T-cell (primary cell): ENCODE measurements at regions not wholly inside any gene's neighbourhood (a gene's known extent, or its start where the extent isn't known, plus 50 kb on each side); places are given as distances from the start of the nearest gene placed in this dataset.

Experiments
- ATAC-seq, 4 experiments: fragments of 200-7000 bp in 3 of 4; fragments of 150-1000 bp in 1 of 4; cut with Tn5 transposase; replicated peaks in 1 of 4; 1 replicate in 3 of 4; 2 replicates in 1 of 4; pipeline ENCODE4 v1.10.0; 2021; ENCODE audit warnings: moderate library complexity in 3 of 4, mild to moderate bottlenecking in 2 of 4, moderate number of reproducible peaks in 1 of 4
- CTCF ChIA-PET, 2 donors: fragments of 300-600 bp; sonication (Branson Sonifier 250); formaldehyde crosslinking; loops; one replicate each; lab custom pipeline; 2022; ENCODE audit warnings: antibody characterized with exemption in 2 of 2; lab: Charles Lee
- POLR2A ChIA-PET, 2 donors: fragments of 300-600 bp; sonication (Branson Sonifier 250); formaldehyde crosslinking; loops; one replicate each; lab custom pipeline; 2022; ENCODE audit warnings: antibody characterized with exemption in 2 of 2; lab: Charles Lee
- DNase-seq, 35 experiments: peaks; one replicate each; pipeline versions ENCODE4 v3.0.0 to v3.0.0-alpha.2; 2013 to 2023
- H3K27ac ChIP-seq: one replicate; pipeline ENCODE4 v1.5.1; 2013; ENCODE audit warnings: low read length
- H3K27me3 ChIP-seq, 2 experiments: replicated peaks in 1 of 2; 1 replicate in 1 of 2; 2 replicates in 1 of 2; pipeline versions ENCODE4 v1.6.1 to v1.7.0; 2013; ENCODE audit warnings: low read length in 1 of 2, mixed read lengths in 1 of 2; ENCODE audit not compliant: control insufficient read depth in 2 of 2, insufficient read depth in 2 of 2; ENCODE audit errors: extremely low read depth in 1 of 2
- H3K36me3 ChIP-seq, 2 donors: 1 replicate in 1 of 2; 2 replicates in 1 of 2; pipeline versions ENCODE4 v1.6.1 to v1.7.0; 2013; ENCODE audit warnings: low read length in 1 of 2; ENCODE audit not compliant: control insufficient read depth in 2 of 2, insufficient read depth in 1 of 2; ENCODE audit errors: extremely low read depth in 1 of 2
- H3K4me1 ChIP-seq, 2 experiments: 1 replicate in 1 of 2; 2 replicates in 1 of 2; pipeline versions ENCODE4 v1.6.1 to v1.7.0; 2013; ENCODE audit warnings: low read length in 2 of 2, mixed read lengths in 1 of 2; ENCODE audit not compliant: insufficient read depth in 2 of 2, control insufficient read depth in 1 of 2; ENCODE audit errors: extremely low read depth in 1 of 2
- H3K4me3 ChIP-seq, 2 donors: 1 replicate in 1 of 2; 2 replicates in 1 of 2; pipeline versions ENCODE4 v1.5.1 to v1.7.0; 2013; ENCODE audit warnings: mild to moderate bottlenecking in 2 of 2, low read length in 1 of 2, moderate library complexity in 1 of 2; ENCODE audit not compliant: control insufficient read depth in 1 of 2; ENCODE audit errors: extremely low read depth in 1 of 2
- H3K9me3 ChIP-seq: 2 replicates; pipeline ENCODE4 v1.7.0; 2013
- H3K27ac Mint-ChIP-seq, 2 donors: one replicate each; pipeline ENCODE4 v1.8.0; 2020 to 2021; ENCODE audit warnings: mild to moderate bottlenecking in 2 of 2, mixed read lengths in 2 of 2
- H3K27me3 Mint-ChIP-seq, 2 donors: one replicate each; pipeline ENCODE4 v1.8.0; 2021 to 2022; ENCODE audit warnings: mixed read lengths in 2 of 2
- H3K36me3 Mint-ChIP-seq: one replicate; pipeline ENCODE4 v1.8.0; 2021; ENCODE audit warnings: mixed read lengths
- H3K4me1 Mint-ChIP-seq, 3 donors: one replicate each; pipeline ENCODE4 v1.8.0; 2020 to 2022; ENCODE audit warnings: mixed read lengths in 3 of 3, mild to moderate bottlenecking in 1 of 3
- H3K4me3 Mint-ChIP-seq, 3 donors: one replicate each; pipeline ENCODE4 v1.8.0; 2020 to 2022; ENCODE audit warnings: mild to moderate bottlenecking in 3 of 3, mixed read lengths in 3 of 3, moderate library complexity in 3 of 3
- H3K9me3 Mint-ChIP-seq, 3 donors: one replicate each; pipeline ENCODE4 v1.8.0; 2020 to 2022; ENCODE audit warnings: mixed read lengths in 3 of 3
- WGBS: methylation state at CpG from one replicate; pipeline ENCODE4 v1.1.5; 2013; ENCODE audit warnings: missing lambda C conversion rate; ENCODE audit not compliant: insufficient coverage; 5-methylcytosine and 5-hydroxymethylcytosine counted together

DNA sequence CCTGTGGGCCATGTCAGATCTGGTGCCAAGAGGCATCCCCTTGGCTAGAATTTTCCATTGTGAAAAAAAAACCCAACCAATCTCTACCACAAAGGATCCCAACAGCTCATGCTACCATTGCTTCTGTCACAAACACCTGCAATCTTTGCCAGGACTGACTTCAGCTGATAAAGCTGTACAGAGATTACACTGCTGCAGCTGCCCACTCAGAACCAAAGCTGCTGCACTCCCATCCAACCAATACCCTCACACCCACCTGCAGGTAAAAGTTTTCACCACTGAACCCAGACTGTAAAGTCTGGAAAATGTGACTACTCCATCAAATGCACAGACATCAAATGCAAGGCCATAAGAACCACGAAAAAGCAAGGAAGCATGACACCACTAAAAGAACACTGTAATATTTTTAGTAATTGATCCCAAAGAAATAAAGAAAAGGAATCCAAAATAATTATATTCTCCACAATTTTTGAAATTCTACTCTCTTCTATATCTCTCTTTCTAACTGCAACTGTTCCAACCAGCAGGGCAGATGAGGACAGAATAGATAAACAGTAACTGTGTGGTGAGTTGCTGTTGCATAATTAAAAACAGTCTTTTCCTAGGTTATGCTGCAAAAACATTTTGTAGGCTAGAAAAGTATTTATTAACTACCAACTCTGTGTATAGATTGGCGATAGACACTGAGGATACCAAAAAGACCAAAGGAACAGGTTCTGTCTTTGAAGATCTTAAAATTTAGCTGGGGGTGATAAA, 128.0 kb upstream of the MCHR2 start:
- Mint-ChIP-seq H3K9me3 (no peaks in the 10 kb centered on the region), H3K27me3 (peaks cover 9 to 11% of the 10 kb centered on the region in 2 donors), H3K4me3 (no peak overlapping the region), H3K36me3 (no peaks in the 10 kb centered on the region), H3K4me1 (no peaks in the 10 kb centered on the region), H3K27ac (no peak overlapping the region)
- Histone ChIP-seq H3K4me3 (no peak overlapping the region), H3K9me3 (no peaks in the 10 kb centered on the region), H3K36me3 (no peaks in the 10 kb centered on the region), H3K27ac (no peak overlapping the region), H3K27me3 (peaks cover 0 to 3% of the 10 kb centered on the region in 2 experiments), H3K4me1 (no peaks in the 10 kb centered on the region)
- ChIA-PET CTCF (no interaction called here), POLR2A (no interaction called here)
- no peak for DNase-seq
- no peak for ATAC-seq
- no CpG with 5 or more reads among the region's 2 CpGs for WGBS

GRCh38 chr6:100119261-100119660, 125.2 kb upstream of the MCHR2 start:
- Mint-ChIP-seq H3K27me3 (peaks cover 10 to 13% of the 10 kb centered on the region in 2 donors), H3K36me3 (no peaks in the 10 kb centered on the region), H3K27ac (no peak overlapping the region), H3K4me1 (no peaks in the 10 kb centered on the region), H3K4me3 (no peak overlapping the region), H3K9me3 (no peaks in the 10 kb centered on the region)
- Histone ChIP-seq H3K4me3 (no peak overlapping the region), H3K36me3 (no peaks in the 10 kb centered on the region), H3K27ac (no peak overlapping the region), H3K4me1 (no peaks in the 10 kb centered on the region), H3K9me3 (no peaks in the 10 kb centered on the region), H3K27me3 (peaks cover 0 to 2% of the 10 kb centered on the region in 2 experiments)
- ATAC-seq = no peak
- CTCF ChIA-PET = no interaction called here
- POLR2A ChIA-PET = no interaction called here
- WGBS = 43% methylated on average over 1 of the region's 4 CpGs
- no peak for DNase-seq

DNA sequence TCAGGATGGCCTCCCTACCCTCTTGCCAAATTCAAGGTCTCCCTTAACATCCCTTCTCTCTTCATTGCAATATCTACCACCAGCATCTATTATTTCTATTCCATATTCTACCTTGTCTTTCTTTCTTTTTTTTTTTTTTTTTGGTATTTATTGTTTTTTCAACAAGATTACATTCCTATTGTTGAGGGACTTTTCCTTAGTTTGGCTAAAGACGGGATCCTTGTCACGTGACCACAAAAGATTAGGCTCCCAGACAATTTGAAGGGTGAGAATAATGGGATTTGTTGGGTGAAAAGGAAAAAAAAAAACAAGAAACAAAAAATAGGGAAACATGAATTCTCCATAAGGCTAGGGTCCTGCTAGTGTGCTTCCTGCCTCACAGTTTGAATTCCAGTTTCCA, 124.3 kb upstream of the MCHR2 start:
- H3K27ac Mint-ChIP-seq = no peak overlapping the region

DNA sequence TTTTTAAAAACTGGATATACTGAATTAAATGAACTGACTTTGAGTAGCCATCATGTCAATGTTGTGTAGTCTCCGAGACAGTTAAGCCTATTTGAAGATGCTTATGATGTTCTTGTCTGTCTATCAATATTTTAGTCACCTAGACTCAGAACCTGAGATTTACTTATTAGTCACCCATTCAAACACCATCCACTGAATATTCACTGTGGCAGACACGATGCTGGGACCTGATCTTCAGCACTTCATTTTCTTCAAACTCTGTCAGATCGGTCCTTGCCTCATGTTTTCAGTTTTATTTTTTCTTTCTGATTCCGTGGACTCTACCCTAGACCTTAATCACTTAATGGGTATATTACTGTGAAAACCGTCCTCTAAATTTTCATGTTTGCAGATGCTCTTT, 123.7 kb upstream of the MCHR2 start:
- no peaks in the 10 kb centered on the region for H3K4me1 ChIP-seq
- no peaks in the 10 kb centered on the region for H3K9me3 ChIP-seq
- Mint-ChIP-seq H3K4me3 (no peak overlapping the region), H3K27ac (no peak overlapping the region), H3K4me1 (no peaks in the 10 kb centered on the region), H3K36me3 (no peaks in the 10 kb centered on the region), H3K27me3 (peaks cover 8 to 13% of the 10 kb centered on the region in 2 donors), H3K9me3 (no peaks in the 10 kb centered on the region)
- ATAC-seq (no peak), DNase-seq (no peak)
- H3K36me3 ChIP-seq = no peaks in the 10 kb centered on the region
- 90% methylated on average over 2 of the region's 5 CpGs for WGBS
- no peak overlapping the region for H3K4me3 ChIP-seq
- ChIA-PET POLR2A (no interaction called here), CTCF (interaction anchor here in 1 of 2 donors (0.6 to 1.1 kb wide), 2 partner anchors 423 to 602 kb away, joined by 3 to 6 read pairs; no protein-coding TSS in a partner anchor)
- H3K27me3 ChIP-seq = no peaks in the 10 kb centered on the region
- no peak overlapping the region for H3K27ac ChIP-seq

More for the DNA sequence above, 124.3 kb upstream of the MCHR2 start:
- ATAC-seq (no peak), DNase-seq (no peak)
- ChIA-PET CTCF (no interaction called here), POLR2A (no interaction called here)
- no peak overlapping the region for H3K4me3 ChIP-seq
- no peaks in the 10 kb centered on the region for H3K36me3 Mint-ChIP-seq
- no peaks in the 10 kb centered on the region for H3K4me1 ChIP-seq
- no CpG with 5 or more reads among the region's 2 CpGs for WGBS
- peaks cover 8 to 12% of the 10 kb centered on the region in 2 donors for H3K27me3 Mint-ChIP-seq
- H3K4me3 Mint-ChIP-seq = no peak overlapping the region
- H3K4me1 Mint-ChIP-seq = no peaks in the 10 kb centered on the region
- no peak overlapping the region for H3K27ac ChIP-seq
- H3K27me3 ChIP-seq = no peaks in the 10 kb centered on the region
- no peaks in the 10 kb centered on the region for H3K9me3 ChIP-seq
- H3K9me3 Mint-ChIP-seq = no peaks in the 10 kb centered on the region
- H3K36me3 ChIP-seq = no peaks in the 10 kb centered on the region

GRCh38 chr6:100116411-100117194, 122.6 kb upstream of the MCHR2 start:
- ATAC-seq (no peak), DNase-seq (peak in 3 of 35 experiments; percentile 0 to 38 (median 6))
- Mint-ChIP-seq H3K4me1 (no peaks in the 10 kb centered on the region), H3K9me3 (no peaks in the 10 kb centered on the region), H3K4me3 (no peak overlapping the region), H3K27me3 (peaks cover 8 to 13% of the 10 kb centered on the region in 2 donors), H3K27ac (no peak overlapping the region), H3K36me3 (no peaks in the 10 kb centered on the region)
- ChIA-PET CTCF (interaction anchor here (0.6 to 1.1 kb wide), 5 partner anchors 345 to 984 kb away, joined by 3 to 6 read pairs (median 3); no protein-coding TSS in a partner anchor), POLR2A (interaction anchor here in 1 of 2 donors (1.2 kb wide), 1 partner anchor 543 kb away, joined by 3 read pairs; no protein-coding TSS in a partner anchor)
- Histone ChIP-seq H3K27me3 (no peaks in the 10 kb centered on the region), H3K27ac (no peak overlapping the region), H3K36me3 (no peaks in the 10 kb centered on the region), H3K4me1 (no peaks in the 10 kb centered on the region), H3K4me3 (no peak overlapping the region), H3K9me3 (no peaks in the 10 kb centered on the region)
- 7% methylated on average over 2 of the region's 4 CpGs for WGBS

- WGBS = 88% methylated on average over 1 of the region's 1 CpG
- no peaks in the 10 kb centered on the region for H3K9me3 ChIP-seq
- H3K4me3 ChIP-seq = no peak overlapping the region
- no peak overlapping the region for H3K27ac Mint-ChIP-seq
- H3K36me3 ChIP-seq = no peaks in the 10 kb centered on the region
- H3K27me3 ChIP-seq = no peaks in the 10 kb centered on the region
- DNase-seq (no peak), ATAC-seq (no peak)
- H3K27ac ChIP-seq = no peak overlapping the region
- no peaks in the 10 kb centered on the region for H3K9me3 Mint-ChIP-seq
- no peaks in the 10 kb centered on the region for H3K4me1 Mint-ChIP-seq
- peaks cover 8 to 13% of the 10 kb centered on the region in 2 donors for H3K27me3 Mint-ChIP-seq
- CTCF ChIA-PET = interaction anchor here in 1 of 2 donors (0.6 kb wide), 1 partner anchor 1413 kb away, joined by 4 read pairs; no protein-coding TSS in a partner anchor
- no peak overlapping the region for H3K4me3 Mint-ChIP-seq
- no peaks in the 10 kb centered on the region for H3K4me1 ChIP-seq
- no peaks in the 10 kb centered on the region for H3K36me3 Mint-ChIP-seq
- POLR2A ChIA-PET = no interaction called here
Observed at GRCh38 chr6:100115407-100116101, 121.5 kb upstream of the MCHR2 start.
